A673 (cell line): ENCODE measurements at regions not wholly inside any gene's neighbourhood (a gene's known extent, or its start where the extent isn't known, plus 50 kb on each side); places are given as distances from the start of the nearest gene placed in this dataset.

Experiments
- BruUV-seq: library from RNA; stranded (reverse); fragments of 400-500 nt; replicated peaks from 2 replicates; lab custom pipeline; 2021; lab: Mats Ljungman, UMichigan
- CTCF ChIA-PET: fragments of 300-600 bp; sonication (Branson Sonifier 250); formaldehyde crosslinking; loops from one replicate; lab custom pipeline; 2022; ENCODE audit warnings: antibody characterized with exemption; lab: Charles Lee
- POLR2A ChIA-PET: fragments of 300-600 bp; sonication (Branson Sonifier 250); formaldehyde crosslinking; loops from one replicate; lab custom pipeline; 2022; ENCODE audit warnings: antibody characterized with exemption; ENCODE audit not compliant: low non-redundant PET; lab: Charles Lee
- DNase-seq: peaks from one replicate; pipeline ENCODE4 v3.0.0-alpha.2; 2015; ENCODE audit warnings: low spot score
- H3K27ac ChIP-seq: fragments of 200-600 bp; sonication (generic); 2 replicates; pipeline ENCODE4 v1.5.1; 2016; ENCODE audit warnings: mixed run types, low read depth, mild to moderate bottlenecking, mixed read lengths, antibody characterized with exemption, low read length; ENCODE audit not compliant: poor library complexity, severe bottlenecking
- H3K27me3 ChIP-seq: fragments of 200-600 bp; sonication (generic); replicated peaks from 2 replicates; pipeline ENCODE4 v1.6.1; 2017; ENCODE audit warnings: mixed run types, low read depth, mild to moderate bottlenecking, mixed read lengths, antibody characterized with exemption, low read length; ENCODE audit not compliant: insufficient read depth, poor library complexity
- H3K36me3 ChIP-seq: fragments of 200-600 bp; sonication (generic); 2 replicates; pipeline ENCODE4 v1.6.1; 2016; ENCODE audit warnings: mixed run types, mild to moderate bottlenecking, mixed read lengths, antibody characterized with exemption, low read length; ENCODE audit not compliant: insufficient read depth, poor library complexity, severe bottlenecking
- H3K4me1 ChIP-seq: fragments of 200-600 bp; sonication (generic); 2 replicates; pipeline ENCODE4 v1.6.1; 2017; ENCODE audit warnings: mixed run types, mild to moderate bottlenecking, mixed read lengths, antibody characterized with exemption, low read length; ENCODE audit not compliant: insufficient read depth, poor library complexity, severe bottlenecking
- H3K4me3 ChIP-seq: fragments of 200-600 bp; sonication (generic); 2 replicates; pipeline ENCODE4 v1.5.1; 2016; ENCODE audit warnings: low read depth, mixed run types, mild to moderate bottlenecking, mixed read lengths, low read length; ENCODE audit not compliant: poor library complexity, severe bottlenecking
- H3K9me3 ChIP-seq: fragments of 200-600 bp; sonication (generic); 2 replicates; pipeline ENCODE4 v1.6.1; 2016; ENCODE audit warnings: mixed run types, low read depth, mild to moderate bottlenecking, mixed read lengths, antibody characterized with exemption, low read length; ENCODE audit not compliant: poor library complexity, severe bottlenecking
- CTCF ChIP-seq: fragments of 300-800, 200-600 bp; sonication (generic); conservative IDR thresholded peaks from 2 replicates; pipeline ENCODE4 v1.5.1; 2017; ENCODE audit warnings: low read depth, mild to moderate bottlenecking, antibody characterized with exemption, low read length, moderate library complexity, mixed read lengths
- EZH2 ChIP-seq: fragments of 200-600 bp; sonication (generic); IDR thresholded peaks from 2 replicates; pipeline ENCODE4 v1.6.1; 2017; ENCODE audit warnings: borderline replicate concordance, low read depth, mild to moderate bottlenecking, mixed read lengths, antibody characterized with exemption, low read length; ENCODE audit not compliant: poor library complexity, severe bottlenecking
- intact Hi-C: fragments of 100-400 bp; cut with micrococcal nuclease; formaldehyde crosslinking; loops from one replicate; pipeline ENCODE4 v1.10.0; 2022; ENCODE audit not compliant: unreplicated experiment

DNA sequence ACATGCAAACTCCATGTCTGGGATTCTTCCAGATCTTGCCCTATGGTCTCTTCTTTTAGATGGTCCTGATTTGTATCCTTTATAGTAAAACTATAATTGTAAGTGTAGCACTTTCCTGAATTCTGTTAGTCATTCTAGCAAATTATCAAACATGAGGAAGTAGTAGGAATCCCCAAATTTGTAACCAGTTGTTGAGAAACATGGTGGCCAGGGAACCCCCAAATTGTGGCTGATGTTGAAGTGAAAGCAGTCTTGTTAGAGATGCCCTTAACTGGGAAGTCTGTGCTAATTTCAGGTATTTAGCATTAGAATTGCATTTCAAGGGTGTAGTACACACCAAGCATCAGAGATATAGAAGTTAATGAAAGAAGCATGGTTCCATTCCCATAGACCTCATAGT lies 180.4 kb upstream of the STT3B start:
- DNase-seq = no peak
- intact Hi-C loops = no loop called here
- CTCF ChIA-PET = no interaction called here
- Histone ChIP-seq H3K27me3 (no peaks in the 10 kb centered on the region), H3K4me3 (no peak overlapping the region), H3K27ac (no peak overlapping the region), H3K36me3 (no peaks in the 10 kb centered on the region), H3K9me3 (no peaks in the 10 kb centered on the region), H3K4me1 (no peaks in the 10 kb centered on the region)
- no TSS peak for BruUV-seq
- POLR2A ChIA-PET = no interaction called here
- TF ChIP-seq CTCF (no peak), EZH2 (no peak)

DNA sequence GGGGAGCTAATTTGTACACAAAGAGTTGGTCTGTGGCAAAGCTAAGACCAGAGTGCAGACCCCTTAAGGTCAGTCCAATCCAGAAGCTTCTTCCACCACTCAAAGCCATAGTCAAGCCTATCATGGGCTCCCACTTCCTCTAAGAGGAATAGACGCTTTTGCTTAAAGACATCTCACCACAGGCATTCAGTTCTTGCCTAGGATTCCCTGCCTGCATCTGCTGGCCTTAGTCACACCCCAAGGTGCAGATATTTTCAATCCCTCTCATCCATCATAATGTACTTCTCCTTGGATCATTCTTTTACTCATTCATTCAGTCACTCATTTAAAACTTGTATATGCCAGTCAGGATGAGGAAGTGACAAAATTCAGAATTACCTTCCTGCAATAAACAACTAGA lies 179.6 kb upstream of the STT3B start:
- Histone ChIP-seq H3K4me1 (no peaks in the 10 kb centered on the region), H3K27me3 (no peaks in the 10 kb centered on the region), H3K9me3 (no peaks in the 10 kb centered on the region), H3K4me3 (no peak overlapping the region), H3K36me3 (no peaks in the 10 kb centered on the region), H3K27ac (no peak overlapping the region)
- BruUV-seq = no TSS peak
- intact Hi-C loops = no loop called here
- TF ChIP-seq EZH2 = no peak
- TF ChIP-seq CTCF = no peak
- no peak for DNase-seq
- ChIA-PET CTCF (no interaction called here), POLR2A (no interaction called here)

DNA sequence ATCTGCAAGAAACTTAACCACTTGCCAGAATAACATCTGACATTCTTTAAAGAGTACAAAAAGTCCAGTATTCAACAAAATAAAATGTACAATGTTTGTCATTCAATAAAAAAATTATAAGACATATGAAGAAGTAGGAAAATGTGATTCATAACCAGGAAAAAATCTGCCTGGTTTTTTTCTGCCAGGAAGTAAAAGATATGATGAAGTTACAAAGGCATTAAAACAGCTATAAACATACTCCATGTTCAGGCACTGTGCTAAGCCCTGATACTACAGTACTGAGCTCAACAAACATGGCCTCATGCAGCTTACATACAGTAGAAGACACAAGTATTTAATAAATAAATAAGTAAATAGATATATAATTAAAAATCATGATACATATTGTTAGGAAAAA lies 178.4 kb upstream of the STT3B start:
- Histone ChIP-seq H3K36me3 (no peaks in the 10 kb centered on the region), H3K4me1 (no peaks in the 10 kb centered on the region), H3K27me3 (no peaks in the 10 kb centered on the region), H3K27ac (no peak overlapping the region), H3K4me3 (no peak overlapping the region), H3K9me3 (no peaks in the 10 kb centered on the region)
- ChIA-PET POLR2A (no interaction called here), CTCF (no interaction called here)
- TF ChIP-seq CTCF (no peak), EZH2 (no peak)
- intact Hi-C loops = no loop called here
- no peak for DNase-seq
- no TSS peak for BruUV-seq
